GM12878 (cell line): ENCODE measurements at regions not wholly inside any gene's neighbourhood (a gene's known extent, or its start where the extent isn't known, plus 50 kb on each side); places are given as distances from the start of the nearest gene placed in this dataset.

ENCODE experiments used
- ATAC-seq: fragments of 200-7000 bp; cut with Tn5 transposase; 3 replicates; pipeline ENCODE4 v1.9.1; 2020; ENCODE audit warnings: mild to moderate bottlenecking, moderate library complexity
- BruUV-seq: library from RNA; stranded (reverse); fragments of 400-500 nt; replicated peaks from 2 replicates; lab custom pipeline; 2021; lab: Mats Ljungman, UMichigan
- CTCF ChIA-PET: fragments of 300-600 bp; sonication (Branson Sonifier 250); formaldehyde crosslinking; extraction: SDS; loops from one replicate; lab custom pipeline; 2021; ENCODE audit warnings: inconsistent platforms; lab: Yijun Ruan, JAX
- POLR2A ChIA-PET: fragments of 350-600 bp; formaldehyde crosslinking; extraction: SDS; loops from one replicate; lab custom pipeline; 2021; ENCODE audit warnings: inconsistent platforms; lab: Charles Lee
- RAD21 ChIA-PET: fragments of 300-600 bp; sonication (Branson Sonifier 250); formaldehyde crosslinking; loops from one replicate; lab custom pipeline; 2023; ENCODE audit warnings: antibody characterized with exemption; ENCODE audit not compliant: unreplicated experiment; lab: Charles Lee
- SMC1A ChIA-PET: fragments of 300-600 bp; sonication (Branson Sonifier 250); formaldehyde crosslinking; loops from one replicate; lab custom pipeline; 2023; ENCODE audit not compliant: unreplicated experiment, uncharacterized antibody; lab: Charles Lee
- DNase-seq: peaks from one replicate; pipeline ENCODE4 v3.0.0-alpha.2; 2011; ENCODE audit warnings: low read depth, low spot score
- FAIRE-seq: peaks from 3 replicates; lab custom pipeline; 2011; peaks lifted over from hg19 to GRCh38; lab: Jason Lieb, UNC
- H2AFZ ChIP-seq: 2 replicates; pipeline ENCODE4 v1.6.0; 2011; ENCODE audit warnings: low read depth, low read length, control low read depth; ENCODE audit not compliant: control insufficient read depth
- H3K27ac ChIP-seq: 2 replicates; pipeline ENCODE4 v1.5.1; 2011; ENCODE audit warnings: control low read depth; ENCODE audit not compliant: control insufficient read depth, insufficient read depth
- H3K27me3 ChIP-seq, 2 experiments: replicated peaks in 1 of 2; 2 replicates each; pipeline versions ENCODE4 v1.6.0 to v1.6.1; 2011; ENCODE audit warnings: low read length in 1 of 2; ENCODE audit not compliant: control insufficient read depth in 2 of 2, insufficient read depth in 2 of 2
- H3K36me3 ChIP-seq, 2 experiments: 2 replicates each; pipeline ENCODE4 v1.5.1; 2011; ENCODE audit warnings: low read length in 1 of 2; ENCODE audit not compliant: control insufficient read depth in 2 of 2, insufficient read depth in 2 of 2
- H3K4me1 ChIP-seq: 2 replicates; pipeline ENCODE4 v1.6.1; 2011; ENCODE audit warnings: mild to moderate bottlenecking, low read length, moderate library complexity, mixed read lengths; ENCODE audit not compliant: control insufficient read depth, insufficient read depth
- H3K4me2 ChIP-seq: 2 replicates; pipeline ENCODE4 v1.6.0; 2011; ENCODE audit warnings: control low read depth; ENCODE audit not compliant: control insufficient read depth, insufficient read depth
- H3K4me3 ChIP-seq: fragments of 200-600 bp; sonication (generic); 2 replicates; pipeline ENCODE4 v1.5.1; 2016
- H3K79me2 ChIP-seq: 2 replicates; pipeline ENCODE4 v1.6.0; 2011; ENCODE audit warnings: low read length; ENCODE audit not compliant: control insufficient read depth, insufficient read depth
- H3K9ac ChIP-seq: 2 replicates; pipeline ENCODE4 v1.8.0; 2011; ENCODE audit warnings: low read length, control low read depth, mixed read lengths; ENCODE audit not compliant: control insufficient read depth, insufficient read depth
- H3K9me3 ChIP-seq: replicated peaks from 3 replicates; pipeline ENCODE4 v1.5.1; 2011; ENCODE audit warnings: mild to moderate bottlenecking, low read length; ENCODE audit not compliant: control insufficient read depth, insufficient read depth
- H4K20me1 ChIP-seq: 2 replicates; pipeline ENCODE4 v1.6.0; 2011; ENCODE audit not compliant: control insufficient read depth, insufficient read depth
- CBFB ChIP-seq: IDR thresholded peaks from 2 replicates; pipeline ENCODE4 v1.6.1; 2016; ENCODE audit warnings: antibody characterized with exemption, low read depth
- CREB1 ChIP-seq: IDR thresholded peaks from 2 replicates; pipeline ENCODE4 v1.6.1; 2012; ENCODE audit warnings: low read depth, mild to moderate bottlenecking, inconsistent platforms
- FOXK2 ChIP-seq: fragments of 450-650 bp; IDR thresholded peaks from 2 replicates; pipeline ENCODE4 v1.6.1; 2017; ENCODE audit warnings: mild to moderate bottlenecking, moderate library complexity
- HCFC1 ChIP-seq: fragments of 150-350 bp; IDR thresholded peaks from 2 replicates; pipeline ENCODE4 v1.6.1; 2014; ENCODE audit warnings: low read length
- JUND ChIP-seq: IDR thresholded peaks from 2 replicates; pipeline ENCODE4 v1.6.1; 2012; ENCODE audit warnings: low read depth, mild to moderate bottlenecking, low read length, improper control_type of control experiment, moderate library complexity
- NKRF ChIP-seq: fragments of 450-650 bp; conservative IDR thresholded peaks from 2 replicates; pipeline ENCODE4 v1.6.1; 2017; ENCODE audit warnings: mild to moderate bottlenecking, moderate library complexity
- PAX5 ChIP-seq: IDR thresholded peaks from 2 replicates; pipeline ENCODE4 v1.6.1; 2011; ENCODE audit warnings: low read depth, low read length, borderline replicate concordance
- POLR2AphosphoS5 ChIP-seq: IDR thresholded peaks from 2 replicates; pipeline ENCODE4 v1.6.1; 2011; ENCODE audit warnings: mild to moderate bottlenecking, low read length, inconsistent platforms
- RUNX3 ChIP-seq: IDR thresholded peaks from 2 replicates; pipeline ENCODE4 v1.6.1; 2012; ENCODE audit warnings: low read length, inconsistent platforms
- SIX5 ChIP-seq: IDR thresholded peaks from 2 replicates; pipeline ENCODE4 v1.6.1; 2011; ENCODE audit warnings: mild to moderate bottlenecking, low read depth, low read length, moderate library complexity; ENCODE audit not compliant: severe bottlenecking
- TBL1XR1 ChIP-seq: IDR thresholded peaks from 2 replicates; pipeline ENCODE4 v1.6.1; 2012; ENCODE audit warnings: low read depth, low read length, improper control_type of control experiment
- TCF3 ChIP-seq: IDR thresholded peaks from 2 replicates; pipeline ENCODE4 v1.6.1; 2012; ENCODE audit warnings: low read depth, mild to moderate bottlenecking, low read length, borderline replicate concordance; ENCODE audit not compliant: insufficient read depth
- ZNF207 ChIP-seq: fragments of 450-650 bp; IDR thresholded peaks from 2 replicates; pipeline ENCODE4 v1.6.1; 2014; ENCODE audit warnings: antibody characterized with exemption, mild to moderate bottlenecking, borderline replicate concordance
- ZNF217 ChIP-seq: fragments of 450-650 bp; IDR thresholded peaks from 2 replicates; pipeline ENCODE4 v1.6.1; 2017; ENCODE audit warnings: antibody characterized with exemption, mild to moderate bottlenecking
- ZNF24 ChIP-seq: fragments of 450-650 bp; IDR thresholded peaks from 2 replicates; pipeline ENCODE4 v1.6.1; 2017; ENCODE audit warnings: antibody characterized with exemption, mild to moderate bottlenecking
- WGBS: methylation state at CpG from one replicate; pipeline ENCODE4 v1.1.6; 2016; ENCODE audit warnings: low lambda C conversion rate; ENCODE audit not compliant: insufficient replicate concordance, insufficient coverage; ENCODE audit errors: missing lambda C conversion rate; 5-methylcytosine and 5-hydroxymethylcytosine counted together
- in situ Hi-C: fragments of 300-500 bp; cut with MboI; formaldehyde crosslinking; loops from 9 replicates; pipeline ENCODE4 v1.14.3; 2018; ENCODE audit warnings: mixed read lengths
- intact Hi-C: fragments of 100-400 bp; cut with micrococcal nuclease; formaldehyde crosslinking; loops from one replicate; pipeline ENCODE4 v1.14.2; 2022; ENCODE audit not compliant: unreplicated experiment
- TF ChIP-seq, protein P1 (sequence below): IDR thresholded peaks from 2 replicates; pipeline ENCODE4 v1.6.1; 2012; ENCODE audit warnings: low read depth, low read length, improper control_type of control experiment

GRCh38 chr15:38930851-38931572 lies 366.4 kb upstream of the RASGRP1 start:
- no peaks in the 10 kb centered on the region for H4K20me1 ChIP-seq
- no peak overlapping the region for H3K4me2 ChIP-seq
- no peaks in the 10 kb centered on the region for H3K36me3 ChIP-seq
- intact Hi-C loops (no loop called here), in situ Hi-C loops (no loop called here)
- TF ChIP-seq HCFC1 (no peak), NKRF (no peak), CREB1 (no peak), RUNX3 (no peak), SIX5 (no peak), ZNF207 (no peak), JUND (no peak), ZNF217 (no peak), ZNF24 (no peak), CBFB (no peak), PAX5 (no peak), TBL1XR1 (no peak), TCF3 (no peak), FOXK2 (no peak), POLR2AphosphoS5 (no peak)
- TF ChIP-seq, protein P1, sequence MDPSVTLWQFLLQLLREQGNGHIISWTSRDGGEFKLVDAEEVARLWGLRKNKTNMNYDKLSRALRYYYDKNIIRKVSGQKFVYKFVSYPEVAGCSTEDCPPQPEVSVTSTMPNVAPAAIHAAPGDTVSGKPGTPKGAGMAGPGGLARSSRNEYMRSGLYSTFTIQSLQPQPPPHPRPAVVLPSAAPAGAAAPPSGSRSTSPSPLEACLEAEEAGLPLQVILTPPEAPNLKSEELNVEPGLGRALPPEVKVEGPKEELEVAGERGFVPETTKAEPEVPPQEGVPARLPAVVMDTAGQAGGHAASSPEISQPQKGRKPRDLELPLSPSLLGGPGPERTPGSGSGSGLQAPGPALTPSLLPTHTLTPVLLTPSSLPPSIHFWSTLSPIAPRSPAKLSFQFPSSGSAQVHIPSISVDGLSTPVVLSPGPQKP = no peak
- FAIRE-seq (no peak), DNase-seq (no peak), ATAC-seq (no peak)
- RAD21 ChIA-PET = no interaction called here
- 26% methylated on average over 9 of the region's 9 CpGs for WGBS
- no peak overlapping the region for H3K27ac ChIP-seq
- CTCF ChIA-PET = no interaction called here
- H3K79me2 ChIP-seq = no peaks in the 10 kb centered on the region
- H3K27me3 ChIP-seq = no peaks in the 10 kb centered on the region
- no peak overlapping the region for H2AFZ ChIP-seq
- no peaks in the 10 kb centered on the region for H3K4me1 ChIP-seq
- no peak overlapping the region for H3K4me3 ChIP-seq
- no TSS peak for BruUV-seq
- SMC1A ChIA-PET = interaction anchor here (0.6 kb wide), 1 partner anchor 225 kb away, joined by 3 read pairs; no protein-coding TSS in a partner anchor
- POLR2A ChIA-PET = no interaction called here
- no peak overlapping the region for H3K9ac ChIP-seq
- H3K9me3 ChIP-seq = no peaks in the 10 kb centered on the region
